ENCODE measurements at regions not wholly inside any gene's neighbourhood (a gene's known extent, or its start where the extent isn't known, plus 50 kb on each side); places are given as distances from the start of the nearest gene placed in this dataset.

- no peak overlapping the region for H3K27ac ChIP-seq
- no peaks in the 10 kb centered on the region for H3K27me3 ChIP-seq
- no peak overlapping the region for H3K4me3 ChIP-seq (replicated peaks in 1 of 3)
- TF ChIP-seq CTCF (IDR thresholded peaks at IDR 0.05) (no peak), POLR2A (IDR thresholded peaks at IDR 0.05) (no peak)
- no peaks in the 10 kb centered on the region for H3K36me3 ChIP-seq
- WGBS, 2 donors: 52 to 58% methylated on average over 4 of the region's 4 CpGs
- peak; percentile 28 to 43 for DNase-seq
- peaks cover 47 to 48% of the 10 kb centered on the region in 2 donors for H3K4me1 ChIP-seq
- intact Hi-C loops (cut with DNase I): no loop called here
- no peaks in the 10 kb centered on the region for H3K9me3 ChIP-seq
Observed at GRCh38 chr9:13974891-13975290, 339.1 kb downstream of the NFIB start.

- H3K9me3 ChIP-seq: no peaks in the 10 kb centered on the region
- H3K4me1 ChIP-seq: peaks cover 51 to 53% of the 10 kb centered on the region in 2 donors
- H3K27ac ChIP-seq: peak overlapping the region; percentile 78 to 93 (median 84)
- TF ChIP-seq POLR2A (IDR thresholded peaks at IDR 0.05) (no peak), CTCF (IDR thresholded peaks at IDR 0.05) (no peak)
- no peaks in the 10 kb centered on the region for H3K36me3 ChIP-seq
- intact Hi-C loops (cut with DNase I): no loop called here
- 29 to 33% methylated on average over 10 of the region's 10 CpGs for WGBS, 2 donors
- H3K4me3 ChIP-seq (replicated peaks in 1 of 3): no peak overlapping the region
- peak; percentile 79 to 85 for DNase-seq
- H3K27me3 ChIP-seq: no peaks in the 10 kb centered on the region
Observed at GRCh38 chr9:13971966-13972655, 341.8 kb downstream of the NFIB start.

GRCh38 chr9:13971415-13971814 is 342.5 kb downstream of the NFIB start:
- no peaks in the 10 kb centered on the region for H3K36me3 ChIP-seq
- peaks cover 51 to 53% of the 10 kb centered on the region in 2 donors for H3K4me1 ChIP-seq
- no peaks in the 10 kb centered on the region for H3K27me3 ChIP-seq
- WGBS, 2 donors: 36 to 40% methylated on average over 4 of the region's 4 CpGs
- peak in 1 of 2 donors; percentile 11 for DNase-seq
- peak overlapping the region; percentile 67 to 93 (median 78) for H3K27ac ChIP-seq
- no peaks in the 10 kb centered on the region for H3K9me3 ChIP-seq
- H3K4me3 ChIP-seq (replicated peaks in 1 of 3): no peak overlapping the region
- intact Hi-C loops (cut with DNase I): no loop called here
- TF ChIP-seq POLR2A (IDR thresholded peaks at IDR 0.05): no peak
- no peak for TF ChIP-seq CTCF (IDR thresholded peaks at IDR 0.05)

- Histone ChIP-seq H3K27me3 (no peaks in the 10 kb centered on the region), H3K27ac (peak overlapping the region; percentile 44 to 93 (median 65)), H3K4me1 (peaks cover 44 to 45% of the 10 kb centered on the region in 2 donors), H3K36me3 (no peaks in the 10 kb centered on the region), H3K9me3 (no peaks in the 10 kb centered on the region), H3K4me3 (replicated peaks in 1 of 3) (no peak overlapping the region)
- TF ChIP-seq CTCF (IDR thresholded peaks at IDR 0.05) (no peak), POLR2A (IDR thresholded peaks at IDR 0.05) (no peak)
- intact Hi-C loops (cut with DNase I): no loop called here
- WGBS, 2 donors: 85 to 89% methylated on average over 3 of the region's 3 CpGs
- DNase-seq: no peak
Observed at GRCh38 chr9:13970426-13970825, 343.5 kb downstream of the NFIB start.

GRCh38 chr9:13970018-13970417 is 343.9 kb downstream of the NFIB start:
- Histone ChIP-seq H3K9me3 (no peaks in the 10 kb centered on the region), H3K4me3 (replicated peaks in 1 of 3) (no peak overlapping the region), H3K4me1 (peaks cover 42 to 43% of the 10 kb centered on the region in 2 donors), H3K36me3 (no peaks in the 10 kb centered on the region), H3K27ac (peak overlapping the region; percentile 44 to 93 (median 65)), H3K27me3 (no peaks in the 10 kb centered on the region)
- TF ChIP-seq CTCF (IDR thresholded peaks at IDR 0.05) (no peak), POLR2A (IDR thresholded peaks at IDR 0.05) (no peak)
- 58 to 70% methylated on average over 4 of the region's 4 CpGs for WGBS, 2 donors
- intact Hi-C loops (cut with DNase I): no loop called here
- no peak for DNase-seq

Data from thyroid gland (tissue), 4 donors.